SK-N-SH (cell line): ENCODE measurements at regions not wholly inside any gene's neighbourhood (a gene's known extent, or its start where the extent isn't known, plus 50 kb on each side); places are given as distances from the start of the nearest gene placed in this dataset.

Source experiments
- CTCF ChIA-PET: fragments of 300-600, 350-600 bp; formaldehyde crosslinking; extraction: SDS; loops from one replicate; lab custom pipeline; 2021; lab: Yijun Ruan, JAX
- POLR2A ChIA-PET: fragments of 350-600 bp; sonication (Branson Sonifier 250); formaldehyde crosslinking; extraction: SDS; loops from one replicate; lab custom pipeline; 2020; ENCODE audit warnings: antibody characterized with exemption, inconsistent platforms; lab: Yijun Ruan, JAX
- DNase-seq: peaks from one replicate; pipeline ENCODE4 v3.0.0; 2012
- H2AFZ ChIP-seq: fragments of 200-600 bp; sonication (generic); 2 replicates; pipeline ENCODE4 v1.8.1; 2016; ENCODE audit warnings: antibody characterized with exemption, mild to moderate bottlenecking, low read depth
- H3F3A ChIP-seq: fragments of 200-600 bp; sonication (generic); replicated peaks from 2 replicates; pipeline ENCODE3; 2016; ENCODE audit warnings: antibody characterized with exemption, mild to moderate bottlenecking; ENCODE audit not compliant: insufficient read depth
- H3K27ac ChIP-seq, 2 experiments: fragments of 200-500 bp in 1 of 2; fragments of 200-600 bp in 1 of 2; sonication (Bioruptor generic) in 1 of 2; sonication (generic), shearing (Covaris generic) in 1 of 2; 2 replicates each; pipeline versions ENCODE4 v1.5.1 to v1.6.1; 2014 to 2016; ENCODE audit warnings: low read depth in 2 of 2, inconsistent platforms in 1 of 2, low read length in 1 of 2, mild to moderate bottlenecking in 1 of 2, mixed read lengths in 1 of 2
- H3K27me3 ChIP-seq: fragments of 200-600 bp; sonication (generic), shearing (Covaris generic); 2 replicates; pipeline ENCODE4 v1.6.1; 2016; ENCODE audit warnings: mixed run types; ENCODE audit not compliant: insufficient read depth
- H3K36me3 ChIP-seq, 2 experiments: fragments of 200-500 bp in 1 of 2; fragments of 200-600 bp in 1 of 2; sonication (Bioruptor generic) in 1 of 2; sonication (generic) in 1 of 2; replicated peaks in 1 of 2; 2 replicates each; pipeline versions ENCODE3 to v1.5.1; 2014 to 2016; ENCODE audit warnings: low read length in 1 of 2, mild to moderate bottlenecking in 1 of 2; ENCODE audit not compliant: insufficient read depth in 2 of 2, control insufficient read depth in 1 of 2
- H3K4me1 ChIP-seq, 2 experiments: fragments of 200-500 bp in 1 of 2; fragments of 200-600 bp in 1 of 2; sonication (Bioruptor generic) in 1 of 2; sonication (generic), shearing (Covaris generic) in 1 of 2; 2 replicates each; pipeline versions ENCODE4 v1.5.1 to v1.6.1; 2014 to 2016; ENCODE audit warnings: low read depth in 1 of 2, low read length in 1 of 2, mixed run types in 1 of 2; ENCODE audit not compliant: insufficient read depth in 2 of 2, control insufficient read depth in 1 of 2
- H3K4me2 ChIP-seq: fragments of 200-600 bp; sonication (generic), shearing (Covaris generic); 2 replicates; pipeline ENCODE4 v1.6.1; 2017; ENCODE audit warnings: mixed run types
- H3K4me3 ChIP-seq, 2 experiments: fragments of 200-500 bp in 1 of 2; fragments of 200-600 bp in 1 of 2; sonication (Bioruptor generic) in 1 of 2; sonication (generic), shearing (Covaris generic) in 1 of 2; 2 replicates each; pipeline versions ENCODE4 v1.5.1 to v1.8.1; 2014 to 2016; ENCODE audit warnings: low read depth in 2 of 2, inconsistent platforms in 1 of 2, low read length in 1 of 2, mild to moderate bottlenecking in 1 of 2, mixed read lengths in 1 of 2, moderate library complexity in 1 of 2
- H3K79me2 ChIP-seq: fragments of 200-600 bp; sonication (generic); 2 replicates; pipeline ENCODE4 v1.8.1; 2017; ENCODE audit warnings: mild to moderate bottlenecking; ENCODE audit not compliant: insufficient read depth
- H3K9ac ChIP-seq: fragments of 200-600 bp; sonication (generic); 2 replicates; pipeline ENCODE4 v1.6.1; 2017; ENCODE audit warnings: mixed run types
- H3K9me2 ChIP-seq: fragments of 200-600 bp; sonication (generic); 2 replicates; pipeline ENCODE4 v1.6.1; 2017; ENCODE audit warnings: mixed run types
- H3K9me3 ChIP-seq: fragments of 200-600 bp; sonication (generic); 2 replicates; pipeline ENCODE4 v1.6.1; 2017; ENCODE audit warnings: mixed run types, mild to moderate bottlenecking, moderate library complexity
- H4K20me1 ChIP-seq: fragments of 200-600 bp; sonication (generic); 2 replicates; pipeline ENCODE4 v1.6.1; 2017; ENCODE audit warnings: mild to moderate bottlenecking, mixed run types; ENCODE audit not compliant: insufficient read depth
- CHD2 ChIP-seq: fragments of 150-350 bp; IDR thresholded peaks from 2 replicates; pipeline ENCODE4 v1.6.1; 2018; ENCODE audit warnings: low read length; ENCODE audit not compliant: partially characterized antibody
- ELF1 ChIP-seq: IDR thresholded peaks from 2 replicates; pipeline ENCODE4 v1.4.0; 2012
- EP300 ChIP-seq, 2 experiments: IDR thresholded peaks; 2 replicates each; pipeline versions ENCODE4 v1.4.0 to v1.6.1; 2012; ENCODE audit warnings: borderline replicate concordance in 1 of 2, low read depth in 1 of 2, low read length in 1 of 2
- FOSL2 ChIP-seq: IDR thresholded peaks from 2 replicates; pipeline ENCODE4 v1.4.0; 2012; ENCODE audit warnings: low read depth, mild to moderate bottlenecking, moderate library complexity, borderline replicate concordance
- MEF2A ChIP-seq: IDR thresholded peaks from 2 replicates; pipeline ENCODE4 v1.4.0; 2012; ENCODE audit warnings: low read depth, borderline replicate concordance
- MXI1 ChIP-seq: IDR thresholded peaks from 2 replicates; pipeline ENCODE4 v1.6.1; 2012; ENCODE audit warnings: mild to moderate bottlenecking, low read depth, low read length, improper control_type of control experiment
- NRF1 ChIP-seq: IDR thresholded peaks from 2 replicates; pipeline ENCODE4 v1.6.1; 2012; ENCODE audit warnings: low read depth, mild to moderate bottlenecking, low read length
- POLR2AphosphoS5 ChIP-seq: IDR thresholded peaks from 2 replicates; pipeline ENCODE4 v1.6.1; 2012; ENCODE audit warnings: low read depth, low read length
- RCOR1 ChIP-seq: fragments of 150-350 bp; IDR thresholded peaks from 2 replicates; pipeline ENCODE4 v1.6.1; 2017; ENCODE audit warnings: antibody characterized with exemption, low read length
- RFX5 ChIP-seq: IDR thresholded peaks from 2 replicates; pipeline ENCODE4 v1.6.1; 2012; ENCODE audit warnings: mild to moderate bottlenecking, improper control_type of control experiment, low read length
- SIN3A ChIP-seq: IDR thresholded peaks from 2 replicates; pipeline ENCODE4 v1.6.1; 2012; ENCODE audit warnings: low read depth, mild to moderate bottlenecking, low read length, moderate library complexity, borderline replicate concordance
- SMC3 ChIP-seq: IDR thresholded peaks from 2 replicates; pipeline ENCODE4 v1.6.1; 2012; ENCODE audit warnings: low read depth, low read length, improper control_type of control experiment
- TAF1 ChIP-seq: IDR thresholded peaks from 2 replicates; pipeline ENCODE4 v1.6.1; 2012; ENCODE audit warnings: low read depth, mild to moderate bottlenecking, low read length, moderate library complexity, borderline replicate concordance
- TCF12 ChIP-seq: IDR thresholded peaks from 2 replicates; pipeline ENCODE4 v1.4.0; 2012
- TEAD4 ChIP-seq: IDR thresholded peaks from 2 replicates; pipeline ENCODE4 v1.4.0; 2012; ENCODE audit warnings: mild to moderate bottlenecking, borderline replicate concordance; ENCODE audit not compliant: insufficient read depth
- YY1 ChIP-seq: IDR thresholded peaks from 2 replicates; pipeline ENCODE4 v1.4.0; 2012; ENCODE audit warnings: low read depth, mild to moderate bottlenecking
- WGBS: methylation state at CpG from one replicate; pipeline ENCODE4 v1.1.6; 2017; ENCODE audit warnings: low lambda C conversion rate; 5-methylcytosine and 5-hydroxymethylcytosine counted together
- TF ChIP-seq, protein P1 (sequence below): IDR thresholded peaks from 2 replicates; pipeline ENCODE4 v1.6.1; 2012; ENCODE audit warnings: mild to moderate bottlenecking, low read depth, low read length, moderate library complexity
- TF ChIP-seq, protein P2 (sequence below): fragments of 200-600 bp; sonication (generic); IDR thresholded peaks from 2 replicates; pipeline ENCODE4 v1.6.1; 2017; ENCODE audit warnings: antibody characterized with exemption, mild to moderate bottlenecking, moderate library complexity
- TF ChIP-seq, protein P3 (sequence below): fragments of 150-350 bp; IDR thresholded peaks from 2 replicates; pipeline ENCODE4 v1.6.1; 2017; ENCODE audit warnings: antibody characterized with exemption, low read length, low read depth, borderline replicate concordance
- TF ChIP-seq, protein P4 (sequence below): fragments of 150-350 bp; IDR thresholded peaks from 2 replicates; pipeline ENCODE4 v1.6.1; 2016; ENCODE audit warnings: mild to moderate bottlenecking, low read depth, low read length

DNA sequence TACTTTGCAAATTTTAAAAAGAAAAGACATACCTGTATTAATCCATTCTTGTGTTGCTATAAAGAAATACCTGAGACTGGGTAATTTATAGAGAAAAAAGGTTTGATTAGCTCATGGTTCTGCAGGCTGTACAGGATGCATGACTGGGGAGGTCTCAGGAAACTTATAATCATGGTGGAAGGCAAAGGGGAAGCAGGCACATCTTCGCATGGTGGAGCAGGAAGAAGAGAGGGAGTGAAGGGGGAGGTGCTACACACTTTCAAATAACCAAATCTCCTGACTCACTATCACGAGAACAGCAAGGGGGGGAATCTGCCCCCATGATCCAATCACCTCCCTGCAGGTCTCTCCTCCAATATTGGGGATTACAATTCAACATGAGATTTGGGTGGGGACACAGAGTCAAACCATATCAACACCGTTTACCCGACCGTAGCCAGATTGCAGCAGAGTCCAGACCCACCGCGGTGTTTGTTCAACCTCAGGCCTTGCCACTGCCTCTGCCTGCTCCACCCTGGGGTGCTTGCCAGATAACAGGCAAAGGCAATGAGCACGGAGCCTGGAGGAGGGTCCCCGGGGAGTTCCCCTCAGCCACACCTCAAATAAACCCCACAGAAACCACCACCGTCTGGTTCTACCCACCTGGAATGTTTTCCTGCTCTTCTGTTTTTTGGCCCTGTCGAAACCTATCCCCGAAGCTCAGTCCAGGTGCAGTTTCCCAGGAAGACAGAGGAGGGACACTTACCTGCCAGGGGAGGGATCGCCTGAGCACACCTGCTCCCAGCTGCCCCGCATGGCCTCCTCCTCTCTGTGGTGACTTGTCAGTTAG lies 142.2 kb upstream of the AFDN start:
- 57% methylated on average over 14 of the region's 14 CpGs for WGBS
- TF ChIP-seq RFX5, result no peak
- no peak for TF ChIP-seq TAF1
- TF ChIP-seq SMC3, result no peak
- no peak for TF ChIP-seq MEF2A
- TF ChIP-seq RCOR1, result no peak
- TF ChIP-seq NRF1, result no peak
- Histone ChIP-seq H3K79me2 (no peaks in the 10 kb centered on the region), H3K27me3 (no peaks in the 10 kb centered on the region), H3K9me3 (peaks cover 5% of the 10 kb centered on the region; the same call in 1 of the 2 replicates), H3K4me1 (peaks cover 0 to 8% of the 10 kb centered on the region in 2 experiments; a peak in 1 of 4 replicates), H3K4me3 (no peak overlapping the region), H3K4me2 (no peak overlapping the region), H3K27ac (no peak overlapping the region), H3K36me3 (no peaks in the 10 kb centered on the region), H3K9ac (no peak overlapping the region), H3F3A (no peaks in the 10 kb centered on the region), H3K9me2 (no peaks in the 10 kb centered on the region), H4K20me1 (no peaks in the 10 kb centered on the region), H2AFZ (no peak overlapping the region)
- ChIA-PET POLR2A (interaction anchor here (0.6 kb wide), 1 partner anchor 25 kb away, joined by 3 read pairs; no protein-coding TSS in a partner anchor), CTCF (no interaction called here)
- DNase-seq, result no peak

DNA sequence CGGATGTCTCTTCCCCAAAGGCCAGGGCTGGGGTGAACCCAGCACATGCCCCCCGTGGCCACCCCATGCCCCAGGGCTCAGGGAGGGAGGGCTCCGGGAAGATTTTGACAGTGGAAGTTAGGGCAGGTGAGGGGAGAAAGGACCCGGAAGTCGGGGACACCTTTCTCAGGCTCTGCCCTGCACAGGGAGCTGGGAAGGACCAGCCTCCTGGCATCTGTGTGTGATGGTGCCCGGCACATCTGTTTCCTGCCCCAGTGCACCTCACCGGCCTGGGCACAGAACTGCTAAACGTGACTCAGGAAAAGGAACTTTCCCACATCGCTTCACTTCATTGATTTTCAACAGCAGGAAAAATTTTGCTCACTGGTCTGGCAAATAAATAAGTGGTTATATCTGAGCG lies 141.1 kb upstream of the AFDN start:
- H3K9me2 ChIP-seq, result no peaks in the 10 kb centered on the region
- no peaks in the 10 kb centered on the region for H3F3A ChIP-seq
- no peak overlapping the region for H3K27ac ChIP-seq
- H3K4me1 ChIP-seq, result peaks cover 0 to 8% of the 10 kb centered on the region in 2 experiments; a peak in 1 of 4 replicates
- H4K20me1 ChIP-seq, result no peaks in the 10 kb centered on the region
- no peaks in the 10 kb centered on the region for H3K36me3 ChIP-seq
- H3K27me3 ChIP-seq, result no peaks in the 10 kb centered on the region
- ChIA-PET CTCF (no interaction called here), POLR2A (no interaction called here)
- peaks cover 5% of the 10 kb centered on the region; the same call in 1 of the 2 replicates for H3K9me3 ChIP-seq
- H3K9ac ChIP-seq, result no peak overlapping the region
- H3K4me3 ChIP-seq, result no peak overlapping the region
- no peak overlapping the region for H2AFZ ChIP-seq
- no peaks in the 10 kb centered on the region for H3K79me2 ChIP-seq
- no peak for DNase-seq
- H3K4me2 ChIP-seq, result no peak overlapping the region
- WGBS, result 48% methylated on average over 10 of the region's 10 CpGs
- TF ChIP-seq CHD2, result no peak
- no peak for TF ChIP-seq ELF1
- TF ChIP-seq SIN3A, result no peak
- TF ChIP-seq, protein P1, sequence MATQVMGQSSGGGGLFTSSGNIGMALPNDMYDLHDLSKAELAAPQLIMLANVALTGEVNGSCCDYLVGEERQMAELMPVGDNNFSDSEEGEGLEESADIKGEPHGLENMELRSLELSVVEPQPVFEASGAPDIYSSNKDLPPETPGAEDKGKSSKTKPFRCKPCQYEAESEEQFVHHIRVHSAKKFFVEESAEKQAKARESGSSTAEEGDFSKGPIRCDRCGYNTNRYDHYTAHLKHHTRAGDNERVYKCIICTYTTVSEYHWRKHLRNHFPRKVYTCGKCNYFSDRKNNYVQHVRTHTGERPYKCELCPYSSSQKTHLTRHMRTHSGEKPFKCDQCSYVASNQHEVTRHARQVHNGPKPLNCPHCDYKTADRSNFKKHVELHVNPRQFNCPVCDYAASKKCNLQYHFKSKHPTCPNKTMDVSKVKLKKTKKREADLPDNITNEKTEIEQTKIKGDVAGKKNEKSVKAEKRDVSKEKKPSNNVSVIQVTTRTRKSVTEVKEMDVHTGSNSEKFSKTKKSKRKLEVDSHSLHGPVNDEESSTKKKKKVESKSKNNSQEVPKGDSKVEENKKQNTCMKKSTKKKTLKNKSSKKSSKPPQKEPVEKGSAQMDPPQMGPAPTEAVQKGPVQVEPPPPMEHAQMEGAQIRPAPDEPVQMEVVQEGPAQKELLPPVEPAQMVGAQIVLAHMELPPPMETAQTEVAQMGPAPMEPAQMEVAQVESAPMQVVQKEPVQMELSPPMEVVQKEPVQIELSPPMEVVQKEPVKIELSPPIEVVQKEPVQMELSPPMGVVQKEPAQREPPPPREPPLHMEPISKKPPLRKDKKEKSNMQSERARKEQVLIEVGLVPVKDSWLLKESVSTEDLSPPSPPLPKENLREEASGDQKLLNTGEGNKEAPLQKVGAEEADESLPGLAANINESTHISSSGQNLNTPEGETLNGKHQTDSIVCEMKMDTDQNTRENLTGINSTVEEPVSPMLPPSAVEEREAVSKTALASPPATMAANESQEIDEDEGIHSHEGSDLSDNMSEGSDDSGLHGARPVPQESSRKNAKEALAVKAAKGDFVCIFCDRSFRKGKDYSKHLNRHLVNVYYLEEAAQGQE, result no peak
- TF ChIP-seq, protein P2, sequence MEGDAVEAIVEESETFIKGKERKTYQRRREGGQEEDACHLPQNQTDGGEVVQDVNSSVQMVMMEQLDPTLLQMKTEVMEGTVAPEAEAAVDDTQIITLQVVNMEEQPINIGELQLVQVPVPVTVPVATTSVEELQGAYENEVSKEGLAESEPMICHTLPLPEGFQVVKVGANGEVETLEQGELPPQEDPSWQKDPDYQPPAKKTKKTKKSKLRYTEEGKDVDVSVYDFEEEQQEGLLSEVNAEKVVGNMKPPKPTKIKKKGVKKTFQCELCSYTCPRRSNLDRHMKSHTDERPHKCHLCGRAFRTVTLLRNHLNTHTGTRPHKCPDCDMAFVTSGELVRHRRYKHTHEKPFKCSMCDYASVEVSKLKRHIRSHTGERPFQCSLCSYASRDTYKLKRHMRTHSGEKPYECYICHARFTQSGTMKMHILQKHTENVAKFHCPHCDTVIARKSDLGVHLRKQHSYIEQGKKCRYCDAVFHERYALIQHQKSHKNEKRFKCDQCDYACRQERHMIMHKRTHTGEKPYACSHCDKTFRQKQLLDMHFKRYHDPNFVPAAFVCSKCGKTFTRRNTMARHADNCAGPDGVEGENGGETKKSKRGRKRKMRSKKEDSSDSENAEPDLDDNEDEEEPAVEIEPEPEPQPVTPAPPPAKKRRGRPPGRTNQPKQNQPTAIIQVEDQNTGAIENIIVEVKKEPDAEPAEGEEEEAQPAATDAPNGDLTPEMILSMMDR, result no peak
- TF ChIP-seq, protein P3, sequence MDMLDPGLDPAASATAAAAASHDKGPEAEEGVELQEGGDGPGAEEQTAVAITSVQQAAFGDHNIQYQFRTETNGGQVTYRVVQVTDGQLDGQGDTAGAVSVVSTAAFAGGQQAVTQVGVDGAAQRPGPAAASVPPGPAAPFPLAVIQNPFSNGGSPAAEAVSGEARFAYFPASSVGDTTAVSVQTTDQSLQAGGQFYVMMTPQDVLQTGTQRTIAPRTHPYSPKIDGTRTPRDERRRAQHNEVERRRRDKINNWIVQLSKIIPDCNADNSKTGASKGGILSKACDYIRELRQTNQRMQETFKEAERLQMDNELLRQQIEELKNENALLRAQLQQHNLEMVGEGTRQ, result no peak
- no peak for TF ChIP-seq TAF1
- no peak for TF ChIP-seq MEF2A
- no peak for TF ChIP-seq TEAD4
- no peak for TF ChIP-seq YY1
- no peak for TF ChIP-seq EP300 (IDR thresholded peaks at IDR 0.05; ENCODE audit: borderline replicate concordance in 1 of 2, low read depth in 1 of 2, low read length in 1 of 2)
- no peak for TF ChIP-seq POLR2AphosphoS5
- TF ChIP-seq RCOR1, result no peak
- TF ChIP-seq FOSL2, result no peak
- TF ChIP-seq RFX5, result no peak
- no peak for TF ChIP-seq MXI1
- TF ChIP-seq, protein P4, sequence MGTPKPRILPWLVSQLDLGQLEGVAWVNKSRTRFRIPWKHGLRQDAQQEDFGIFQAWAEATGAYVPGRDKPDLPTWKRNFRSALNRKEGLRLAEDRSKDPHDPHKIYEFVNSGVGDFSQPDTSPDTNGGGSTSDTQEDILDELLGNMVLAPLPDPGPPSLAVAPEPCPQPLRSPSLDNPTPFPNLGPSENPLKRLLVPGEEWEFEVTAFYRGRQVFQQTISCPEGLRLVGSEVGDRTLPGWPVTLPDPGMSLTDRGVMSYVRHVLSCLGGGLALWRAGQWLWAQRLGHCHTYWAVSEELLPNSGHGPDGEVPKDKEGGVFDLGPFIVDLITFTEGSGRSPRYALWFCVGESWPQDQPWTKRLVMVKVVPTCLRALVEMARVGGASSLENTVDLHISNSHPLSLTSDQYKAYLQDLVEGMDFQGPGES, result no peak
- TF ChIP-seq TCF12, result no peak
